HG03103 (cell line): ENCODE measurements at regions not wholly inside any gene's neighbourhood (a gene's known extent, or its start where the extent isn't known, plus 50 kb on each side); places are given as distances from the start of the nearest gene placed in this dataset.
A peak's percentile ranks its signal among the peaks of the same experiment; 100 is the strongest.
"Not testable (repeated sequence)": the region's sequence is repeated elsewhere in the genome, so short reads cannot be mapped to it uniquely, and the experiment has no call there.

Experiments used
- ATAC-seq: cut with Tn5 transposase; IDR thresholded peaks from one replicate; pipeline ENCODE4 v1.9.1; 2021; ENCODE audit warnings: low read depth; ENCODE audit not compliant: unreplicated experiment

DNA sequence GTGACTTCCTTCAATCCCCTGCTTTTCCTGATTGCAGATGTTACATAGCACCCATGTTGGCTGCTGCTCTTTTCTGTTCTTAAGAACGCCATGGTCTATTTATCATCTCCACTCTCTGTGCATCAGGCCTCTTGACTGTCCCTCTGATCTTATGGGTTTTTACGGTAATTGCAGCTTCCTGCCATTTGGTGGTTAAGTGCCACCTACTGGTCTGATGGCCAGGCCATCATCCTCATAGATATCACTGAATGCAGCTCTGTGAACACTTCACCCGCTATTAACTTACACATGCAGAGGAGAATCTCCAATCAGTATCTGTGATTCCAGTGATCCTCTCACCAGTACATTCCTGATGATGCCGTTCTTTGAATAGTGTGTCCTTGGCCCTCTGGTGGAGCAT, 382.4 kb downstream of the TRAM1L1 start:
- ATAC-seq = no peak

GRCh38 chr4:116688536-116688935, 396.8 kb downstream of the TRAM1L1 start:
- no peak for ATAC-seq

GRCh38 chr4:116668190-116668589, 417.2 kb downstream of the TRAM1L1 start:
- no peak for ATAC-seq

DNA sequence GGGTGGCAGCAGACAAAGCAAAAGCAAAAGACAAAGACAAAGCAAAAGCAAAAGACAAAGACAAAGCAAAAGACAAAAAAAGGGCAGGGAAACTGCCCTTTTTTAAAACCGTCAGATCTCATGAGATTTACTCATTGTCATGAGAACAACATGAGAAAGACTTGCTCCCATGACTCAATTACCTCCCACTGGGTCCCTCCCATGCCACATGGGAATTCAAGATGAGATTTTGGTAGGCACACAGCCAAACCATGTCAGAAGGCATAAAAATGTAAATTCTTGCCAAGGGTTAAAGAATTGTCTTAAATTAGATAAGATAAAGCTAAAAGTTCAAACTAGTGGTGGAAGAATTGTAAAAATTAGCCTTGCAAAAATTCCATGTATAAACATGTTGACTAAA, 419.7 kb downstream of the TRAM1L1 start:
- no peak for ATAC-seq

- ATAC-seq = no peak
These were observed 421.2 kb downstream of the TRAM1L1 start for GRCh38 chr4:116664198-116664597.

DNA sequence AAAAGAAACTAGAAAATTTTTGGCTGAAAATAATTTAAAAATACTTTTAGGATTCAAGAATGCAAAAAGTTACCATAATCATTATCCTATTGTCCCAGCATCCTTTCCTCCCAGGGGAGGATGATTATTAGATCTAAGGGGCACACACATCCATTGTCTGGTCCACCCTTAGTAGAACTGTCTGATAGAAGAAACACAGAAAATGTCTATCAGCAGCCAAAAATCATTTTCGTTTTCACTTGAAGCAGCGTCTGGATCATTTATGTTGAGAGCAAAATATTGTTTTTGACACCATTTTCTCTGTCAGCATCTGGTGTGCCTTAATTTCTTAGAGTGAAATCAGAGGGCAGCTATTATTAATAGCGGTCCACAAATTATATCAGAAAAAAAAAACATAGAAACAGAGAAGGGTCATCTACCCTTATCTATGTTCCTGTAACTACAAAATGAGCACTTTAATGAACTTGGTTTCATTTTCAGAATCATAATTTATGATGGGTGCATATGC, 446.3 kb downstream of the TRAM1L1 start:
- no peak for ATAC-seq

DNA sequence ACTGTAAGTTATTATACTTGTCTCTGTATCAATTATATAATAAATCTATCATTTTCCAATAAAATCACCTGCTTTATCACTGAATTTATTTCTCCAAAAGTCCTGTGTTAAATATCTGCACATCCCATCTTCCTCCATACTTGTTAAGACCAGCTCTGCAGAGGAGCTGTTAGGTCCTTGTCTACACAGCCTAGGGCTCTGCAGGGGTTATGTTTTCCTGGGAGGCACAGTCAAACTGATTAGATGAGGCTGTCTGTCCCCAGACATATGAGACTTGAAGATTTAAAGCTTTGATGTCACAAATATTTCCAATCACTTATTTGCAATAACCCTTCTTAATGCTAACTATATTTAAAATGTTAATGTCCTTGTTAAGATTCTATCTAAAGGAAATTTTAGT, 446.8 kb downstream of the TRAM1L1 start:
- no peak for ATAC-seq

DNA sequence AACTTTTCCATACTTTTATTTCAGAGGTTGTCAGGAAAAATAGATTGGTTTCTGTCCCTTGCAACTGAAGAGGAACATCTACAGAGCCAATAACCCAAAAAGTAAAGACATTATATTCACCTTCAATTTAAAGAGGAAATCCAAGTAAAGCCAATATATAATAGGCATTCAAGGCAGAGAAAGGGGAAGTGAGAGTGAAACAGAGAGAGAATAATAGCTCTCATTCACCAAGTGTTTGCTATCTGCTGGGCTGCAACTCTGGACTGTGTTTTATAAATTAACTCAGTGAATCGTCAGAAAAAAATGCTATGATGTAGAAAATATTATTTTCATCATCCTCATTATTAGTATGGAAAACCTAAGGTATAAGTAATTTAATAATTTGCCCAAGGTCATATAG, 448.5 kb downstream of the TRAM1L1 start:
- peak; percentile 98 for ATAC-seq

GRCh38 chr4:116632269-116632668, 453.1 kb downstream of the TRAM1L1 start:
- ATAC-seq = no peak

- no peak for ATAC-seq
These were observed 456.8 kb downstream of the TRAM1L1 start for GRCh38 chr4:116628598-116628997.

GRCh38 chr4:116627545-116627944, 457.8 kb downstream of the TRAM1L1 start:
- no peak for ATAC-seq

GRCh38 chr4:116619508-116619907, 465.9 kb downstream of the TRAM1L1 start:
- not testable (repeated sequence) for ATAC-seq

DNA sequence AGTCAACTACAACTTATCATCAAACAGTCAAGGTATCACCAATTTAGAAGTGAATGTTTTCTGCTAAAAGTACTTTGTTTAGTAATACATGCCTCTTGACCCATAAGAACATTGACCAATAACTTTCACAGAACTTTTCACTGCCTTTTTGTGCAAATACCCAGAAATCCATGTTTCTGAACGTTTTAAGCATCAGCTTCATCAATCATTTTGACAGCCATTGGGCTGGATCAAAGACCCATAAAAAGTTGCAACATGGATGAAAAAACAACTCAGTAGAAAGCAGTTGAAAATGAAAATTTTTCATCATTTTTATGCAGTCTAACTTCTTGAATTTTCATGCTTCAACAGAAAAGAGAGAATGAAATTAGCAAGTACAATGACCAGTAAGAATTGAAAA, 466.7 kb downstream of the TRAM1L1 start:
- no peak for ATAC-seq

GRCh38 chr4:116603096-116603495, 482.3 kb downstream of the TRAM1L1 start:
- ATAC-seq = no peak

- no peak for ATAC-seq
These were observed 485.5 kb downstream of the TRAM1L1 start for GRCh38 chr4:116599859-116600258.

DNA sequence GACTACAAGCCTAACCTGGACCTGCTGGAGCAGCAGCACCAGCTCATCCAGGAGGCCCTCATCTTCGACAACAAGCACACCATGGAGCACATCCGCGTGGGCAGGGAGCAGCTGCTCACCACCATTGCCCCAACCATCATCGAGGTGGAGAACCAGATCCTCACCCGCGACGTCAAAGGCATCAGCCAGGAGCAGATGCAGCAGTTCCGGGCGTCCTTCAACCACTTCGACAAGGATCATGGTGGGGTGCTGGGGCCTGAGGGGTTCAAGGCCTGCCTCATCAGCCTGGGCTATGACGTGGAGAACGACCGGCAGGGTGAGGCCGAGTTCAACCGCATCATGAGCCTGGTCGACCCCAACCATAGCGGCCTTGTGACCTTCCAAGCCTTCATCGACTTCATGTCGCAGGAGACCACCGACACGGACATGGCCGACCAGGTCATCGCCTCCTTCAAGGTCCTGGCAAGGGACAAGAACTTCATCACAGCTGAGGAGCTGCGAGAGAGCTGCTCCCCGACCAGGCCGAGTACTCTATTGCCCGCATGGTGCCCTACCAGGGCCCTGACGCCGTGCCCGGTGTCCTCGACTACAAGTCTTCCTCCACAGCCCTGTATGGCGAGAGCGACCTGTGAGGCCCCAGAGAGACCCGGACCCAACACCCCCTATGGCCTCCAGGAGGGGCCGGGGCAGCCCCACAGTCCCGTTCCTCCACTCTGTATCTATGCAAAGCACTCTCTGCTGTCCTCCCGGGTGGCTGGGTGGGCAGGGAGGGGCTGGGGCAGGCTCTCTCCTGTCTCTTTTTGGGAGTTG, 486.2 kb downstream of the TRAM1L1 start:
- no peak for ATAC-seq

GRCh38 chr4:116598155-116598979, 487.0 kb downstream of the TRAM1L1 start:
- ATAC-seq = no peak

- ATAC-seq = no peak
These were observed 494.7 kb downstream of the TRAM1L1 start for GRCh38 chr4:116590648-116591047.

DNA sequence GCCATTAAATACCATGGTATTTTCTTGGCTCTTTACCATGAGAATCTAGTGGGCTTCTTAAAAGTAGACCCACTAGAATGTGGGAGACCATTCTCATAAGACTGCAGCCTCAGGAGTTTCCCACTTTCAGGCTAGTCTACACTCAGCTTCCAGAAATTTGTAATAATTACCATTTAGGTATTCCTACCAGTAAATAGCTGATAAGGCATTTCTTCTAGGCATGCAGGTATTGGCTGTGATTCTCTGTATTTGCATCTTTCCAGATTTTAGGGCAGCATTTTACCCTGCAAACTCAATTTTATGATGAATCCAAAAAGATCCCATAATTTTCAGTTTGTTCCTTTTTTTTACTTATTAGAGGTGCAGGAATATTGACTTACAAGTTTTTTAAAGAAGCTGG, 496.6 kb downstream of the TRAM1L1 start:
- ATAC-seq = no peak

- no peak for ATAC-seq
These were observed 500.1 kb downstream of the TRAM1L1 start for GRCh38 chr4:116585246-116585645.

GRCh38 chr4:116577321-116577720, 508.1 kb downstream of the TRAM1L1 start:
- no peak for ATAC-seq

GRCh38 chr4:116573540-116573939, 511.8 kb downstream of the TRAM1L1 start:
- ATAC-seq = no peak
